Lung (tissue), 11 donors: ENCODE measurements at regions not wholly inside any gene's neighbourhood (a gene's known extent, or its start where the extent isn't known, plus 50 kb on each side); places are given as distances from the start of the nearest gene placed in this dataset.

ENCODE experiments used
- ATAC-seq: fragments of 200-7000 bp; cut with Tn5 transposase; one replicate; pipeline ENCODE4 v1.9.1; 2020; ENCODE audit warnings: moderate number of reproducible peaks; ENCODE audit not compliant: insufficient read depth, low FRiP score
- DNase-seq, 3 donors: peaks; one replicate each; pipeline ENCODE4 v3.0.0-alpha.2; 2013 to 2017
- H3K27ac ChIP-seq, 2 donors: one replicate each; pipeline ENCODE4 v1.5.1; 2013; ENCODE audit warnings: mild to moderate bottlenecking in 2 of 2, moderate library complexity in 2 of 2, control low read depth in 1 of 2, inconsistent platforms in 1 of 2, low read depth in 1 of 2, low read length in 1 of 2
- H3K27me3 ChIP-seq, 3 donors: one replicate each; pipeline ENCODE4 v1.5.1; 2013; ENCODE audit warnings: low read length in 2 of 3; ENCODE audit not compliant: control insufficient read depth in 3 of 3, insufficient read depth in 3 of 3
- H3K36me3 ChIP-seq, 4 donors: one replicate each; pipeline ENCODE4 v1.5.1; 2013; ENCODE audit warnings: low read length in 4 of 4, mild to moderate bottlenecking in 1 of 4, moderate library complexity in 1 of 4; ENCODE audit not compliant: control insufficient read depth in 4 of 4, insufficient read depth in 4 of 4
- H3K4me1 ChIP-seq, 5 donors: one replicate each; pipeline ENCODE4 v1.5.1; 2013; ENCODE audit warnings: low read length in 5 of 5, mild to moderate bottlenecking in 2 of 5, moderate library complexity in 1 of 5; ENCODE audit not compliant: control insufficient read depth in 5 of 5, insufficient read depth in 5 of 5
- H3K4me3 ChIP-seq: one replicate; pipeline ENCODE4 v1.5.1; 2013; ENCODE audit warnings: mild to moderate bottlenecking, control low read depth, moderate library complexity
- H3K9ac ChIP-seq, 2 donors: one replicate each; pipeline ENCODE4 v1.5.1; 2013; ENCODE audit warnings: low read length in 2 of 2, control low read depth in 1 of 2; ENCODE audit not compliant: insufficient read depth in 1 of 2
- H3K9me3 ChIP-seq, 4 donors: one replicate each; pipeline ENCODE4 v1.5.1; 2013; ENCODE audit warnings: low read length in 3 of 4, mild to moderate bottlenecking in 1 of 4, moderate library complexity in 1 of 4; ENCODE audit not compliant: control insufficient read depth in 4 of 4, insufficient read depth in 3 of 4
- CTCF ChIP-seq: IDR thresholded peaks from 2 replicates; pipeline ENCODE4 v1.5.1; 2012; ENCODE audit warnings: mild to moderate bottlenecking; ENCODE audit errors: control extremely low read depth, extremely low read depth
- WGBS, 2 donors: extraction: QIAGEN DNeasy Blood & Tissue Kit; methylation state at CpG; one replicate each; pipeline ENCODE4 v1.1.7; 2013; 5-methylcytosine and 5-hydroxymethylcytosine counted together
- donor health status: control.
- donor health status: control.
- donor health status: Bipolar disorder and iron deficiency.
- donor health status: healthy.
- donor health status: DM: yes; HTN: yes; CAD: no.

GRCh38 chr13:99086267-99087097 is 108.6 kb upstream of the DOCK9 start:
- Histone ChIP-seq H3K9ac (no peak overlapping the region), H3K4me3 (peak overlapping the region; percentile 83), H3K9me3 (no peaks in the 10 kb centered on the region), H3K27ac (peak overlapping the region; percentile 78 to 97), H3K4me1 (peaks cover 0 to 12% (median 5%) of the 10 kb centered on the region in 5 donors), H3K36me3 (no peaks in the 10 kb centered on the region), H3K27me3 (peaks cover 0 to 13% (median 0%) of the 10 kb centered on the region in 3 donors)
- TF ChIP-seq CTCF = no peak
- peak; percentile 30 to 61 (median 57) for DNase-seq
- WGBS, 2 donors = 0 to 1% methylated on average over 83 to 130 of the region's 130 CpGs
- ATAC-seq = peak; percentile 64

GRCh38 chr13:99087098-99087953 is 109.5 kb upstream of the DOCK9 start:
- DNase-seq (peak; percentile 85 to 90 (median 90)), ATAC-seq (peak; percentile 85)
- Histone ChIP-seq H3K27me3 (peaks cover 0 to 15% (median 0%) of the 10 kb centered on the region in 3 donors), H3K9me3 (no peaks in the 10 kb centered on the region), H3K9ac (no peak overlapping the region), H3K27ac (peak overlapping the region; percentile 78 to 97), H3K4me1 (peaks cover 0 to 12% (median 5%) of the 10 kb centered on the region in 5 donors), H3K36me3 (no peaks in the 10 kb centered on the region), H3K4me3 (peak overlapping the region; percentile 83)
- no peak for TF ChIP-seq CTCF
- WGBS, 2 donors = 1% methylated on average over 84 to 92 of the region's 92 CpGs

- WGBS, 2 donors = 11 to 23% methylated on average over 16 of the region's 16 CpGs
- Histone ChIP-seq H3K4me3 (peak overlapping the region; percentile 83), H3K9me3 (no peaks in the 10 kb centered on the region), H3K36me3 (no peaks in the 10 kb centered on the region), H3K27me3 (peaks cover 0 to 15% (median 0%) of the 10 kb centered on the region in 3 donors), H3K9ac (no peak overlapping the region), H3K27ac (peak overlapping the region; percentile 12 to 97), H3K4me1 (peaks cover 0 to 12% (median 5%) of the 10 kb centered on the region in 5 donors)
- TF ChIP-seq CTCF = no peak
- DNase-seq (no peak), ATAC-seq (peak; percentile 8)
Observed at GRCh38 chr13:99087954-99088491, 110.2 kb upstream of the DOCK9 start.
